ENCODE measurements at regions not wholly inside any gene's neighbourhood (a gene's known extent, or its start where the extent isn't known, plus 50 kb on each side); places are given as distances from the start of the nearest gene placed in this dataset.

GRCh38 chr10:3526727-3527501 lies 258.1 kb downstream of the KLF6 start:
- ChIA-PET POLR2A (no interaction called here), CTCF (interaction anchor here (1.0 to 2.5 kb wide), 2 partner anchors 12 to 15 kb away, joined by 5 read pairs; no protein-coding TSS in a partner anchor)
- no peak for TF ChIP-seq GATA2 (IDR thresholded peaks at IDR 0.05; ENCODE audit: insufficient read depth, insufficient read length, low read depth, low read length)
- no peak for TF ChIP-seq FOS (IDR thresholded peaks at IDR 0.05; ENCODE audit: borderline replicate concordance, insufficient read depth, low read length)
- TF ChIP-seq POLR2AphosphoS5 (IDR thresholded peaks at IDR 0.05; ENCODE audit: insufficient read depth, low read depth, low read length): no peak
- no peak for TF ChIP-seq MAX (IDR thresholded peaks at IDR 0.05; ENCODE audit: insufficient read depth, insufficient read length)
- no peak for TF ChIP-seq CTCF (IDR thresholded peaks at IDR 0.05; ENCODE audit: extremely low read depth in 1 of 2, insufficient read depth in 1 of 2, low read depth in 1 of 2, low read length in 2 of 2)
- Histone ChIP-seq H3K4me2 (ENCODE audit: insufficient read depth, low read length) (no peak overlapping the region), H3K27me3 (ENCODE audit: control insufficient read depth in 2 of 2, insufficient read depth in 2 of 2, low read length in 2 of 2) (no peaks in the 10 kb centered on the region), H3K79me2 (ENCODE audit: control insufficient read depth, insufficient read depth, low read length) (no peaks in the 10 kb centered on the region), H4K20me1 (replicated peaks; ENCODE audit: control insufficient read depth, extremely low read depth, insufficient read depth, low read length) (no peaks in the 10 kb centered on the region), H3K27ac (ENCODE audit: insufficient read depth, low read depth, low read length) (no peak overlapping the region), H3K9me3 (replicated peaks; ENCODE audit: control insufficient read depth, insufficient read depth, low read length) (no peaks in the 10 kb centered on the region), H3K4me3 (replicated peaks in 1 of 3; ENCODE audit: insufficient read depth in 1 of 3, low read depth in 1 of 3, low read length in 3 of 3) (no peak overlapping the region), H3K9me1 (replicated peaks; ENCODE audit: control insufficient read depth, extremely low read depth, insufficient read depth, low read length) (no peaks in the 10 kb centered on the region), H2AFZ (ENCODE audit: low read depth, low read length) (no peak overlapping the region), H3K36me3 (ENCODE audit: control insufficient read depth in 2 of 2, extremely low read depth in 1 of 2, insufficient read depth in 2 of 2, low read length in 2 of 2) (no peaks in the 10 kb centered on the region), H3K4me1 (ENCODE audit: control insufficient read depth, extremely low read depth, insufficient read depth, low read length) (peaks cover 7% of the 10 kb centered on the region), H3K9ac (replicated peaks; ENCODE audit: extremely low read depth, insufficient read depth, low read length) (no peak overlapping the region)
- no TSS peak for BruUV-seq (replicated peaks)
- FAIRE-seq (peak; percentile 4), DNase-seq (ENCODE audit: low read depth, low spot score) (no peak)
- intact Hi-C loops (cut with micrococcal nuclease): no loop called here
- dilution Hi-C loops (cut with MboI; ENCODE audit: extremely low pct_ligation_motif_present, low sequenced_read_pairs): no loop called here
